Sigmoid colon (tissue), 3 donors: ENCODE measurements at regions not wholly inside any gene's neighbourhood (a gene's known extent, or its start where the extent isn't known, plus 50 kb on each side); places are given as distances from the start of the nearest gene placed in this dataset.

Source experiments
- CTCF ChIP-seq, 4 experiments: fragments of 450-650 bp in 3 of 4; fragments of 200-600 bp in 1 of 4; IDR thresholded peaks; one replicate each; pipeline ENCODE4 v1.5.1; 2016 to 2019; ENCODE audit warnings: antibody characterized with exemption in 4 of 4, mild to moderate bottlenecking in 3 of 4, moderate library complexity in 2 of 4
- POLR2A ChIP-seq, 2 donors: fragments of 450-650 bp; IDR thresholded peaks; one replicate each; pipeline ENCODE4 v1.6.1; 2016; ENCODE audit warnings: antibody characterized with exemption in 2 of 2, mild to moderate bottlenecking in 2 of 2, moderate library complexity in 2 of 2

- TF ChIP-seq POLR2A (IDR thresholded peaks at IDR 0.05) (no peak), CTCF (IDR thresholded peaks at IDR 0.05) (no peak)
These were observed 182.8 kb downstream of the UNC5CL start for GRCh38 chr6:40856271-40856670.
